22Rv1 (cell line): ENCODE measurements at regions not wholly inside any gene's neighbourhood (a gene's known extent, or its start where the extent isn't known, plus 50 kb on each side); places are given as distances from the start of the nearest gene placed in this dataset.

Experiments
- CTCF ChIP-seq: fragments of 450-650 bp; IDR thresholded peaks from 2 replicates; pipeline ENCODE4 v1.5.1; 2017; ENCODE audit warnings: mild to moderate bottlenecking
- ZFX ChIP-seq: fragments of 450-650 bp; IDR thresholded peaks from 2 replicates; pipeline ENCODE4 v1.6.1; 2017; ENCODE audit warnings: antibody characterized with exemption, borderline replicate concordance

- no peak for TF ChIP-seq CTCF
- no peak for TF ChIP-seq ZFX
These were observed 474.1 kb upstream of the TUSC1 start for GRCh38 chr9:26152350-26152749.
